ENCODE measurements at regions not wholly inside any gene's neighbourhood (a gene's known extent, or its start where the extent isn't known, plus 50 kb on each side); places are given as distances from the start of the nearest gene placed in this dataset.

DNA sequence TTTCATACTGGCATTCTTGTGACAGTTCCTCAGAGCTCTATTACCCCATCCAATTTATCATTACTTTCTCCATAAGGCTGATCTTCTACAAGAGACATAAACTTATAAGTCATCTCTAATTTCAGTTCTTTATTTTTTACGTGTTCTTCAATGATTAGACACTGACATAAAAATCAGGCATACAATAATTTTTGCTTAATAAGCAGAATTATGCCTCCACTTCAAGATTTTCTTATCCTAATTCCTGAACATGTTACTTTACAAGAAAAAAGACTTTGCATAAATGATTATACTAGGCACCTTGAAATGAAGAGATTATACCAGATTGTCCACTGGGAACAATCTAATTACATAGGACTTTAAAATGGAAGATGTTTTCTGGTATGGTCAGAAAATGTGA lies 1304.5 kb upstream of the SLC39A10 start:
- TF ChIP-seq, protein P1, sequence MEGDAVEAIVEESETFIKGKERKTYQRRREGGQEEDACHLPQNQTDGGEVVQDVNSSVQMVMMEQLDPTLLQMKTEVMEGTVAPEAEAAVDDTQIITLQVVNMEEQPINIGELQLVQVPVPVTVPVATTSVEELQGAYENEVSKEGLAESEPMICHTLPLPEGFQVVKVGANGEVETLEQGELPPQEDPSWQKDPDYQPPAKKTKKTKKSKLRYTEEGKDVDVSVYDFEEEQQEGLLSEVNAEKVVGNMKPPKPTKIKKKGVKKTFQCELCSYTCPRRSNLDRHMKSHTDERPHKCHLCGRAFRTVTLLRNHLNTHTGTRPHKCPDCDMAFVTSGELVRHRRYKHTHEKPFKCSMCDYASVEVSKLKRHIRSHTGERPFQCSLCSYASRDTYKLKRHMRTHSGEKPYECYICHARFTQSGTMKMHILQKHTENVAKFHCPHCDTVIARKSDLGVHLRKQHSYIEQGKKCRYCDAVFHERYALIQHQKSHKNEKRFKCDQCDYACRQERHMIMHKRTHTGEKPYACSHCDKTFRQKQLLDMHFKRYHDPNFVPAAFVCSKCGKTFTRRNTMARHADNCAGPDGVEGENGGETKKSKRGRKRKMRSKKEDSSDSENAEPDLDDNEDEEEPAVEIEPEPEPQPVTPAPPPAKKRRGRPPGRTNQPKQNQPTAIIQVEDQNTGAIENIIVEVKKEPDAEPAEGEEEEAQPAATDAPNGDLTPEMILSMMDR (IDR thresholded peaks at IDR 0.05) = no peak
- no peak for TF ChIP-seq EZH2 (IDR thresholded peaks at IDR 0.05; ENCODE audit: borderline replicate concordance, insufficient read depth, low read depth, low read length, poor library complexity, severe bottlenecking)

Data from B cell (primary cell).